Epidermal melanocyte (primary cell): ENCODE measurements at regions not wholly inside any gene's neighbourhood (a gene's known extent, or its start where the extent isn't known, plus 50 kb on each side); places are given as distances from the start of the nearest gene placed in this dataset.
A peak's percentile ranks its signal among the peaks of the same experiment; 100 is the strongest.

Experiments
- DNase-seq: peaks from one replicate; pipeline ENCODE4 v3.0.0; 2011; ENCODE audit warnings: low spot score; ENCODE audit not compliant: insufficient read length

DNA sequence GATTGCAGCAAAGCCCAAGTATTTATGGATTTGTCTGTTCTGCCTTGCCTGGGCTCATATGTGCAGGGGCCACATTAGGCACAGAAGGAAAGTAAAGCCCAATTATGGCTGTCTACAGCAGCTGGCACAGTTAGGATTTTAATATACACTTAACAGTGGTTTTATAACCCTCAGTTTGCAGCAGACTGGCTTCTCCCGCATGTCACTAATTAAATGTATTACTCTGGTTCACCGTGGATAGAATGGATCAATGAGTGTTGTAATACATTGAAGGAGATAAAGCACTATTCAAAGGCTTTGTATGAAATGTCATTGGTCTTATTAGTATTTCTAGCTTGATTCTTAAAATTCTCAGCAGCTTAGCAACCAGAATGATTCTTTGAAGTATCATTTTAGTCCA lies 320.2 kb downstream of the KCNS3 start:
- DNase-seq, result no peak

DNA sequence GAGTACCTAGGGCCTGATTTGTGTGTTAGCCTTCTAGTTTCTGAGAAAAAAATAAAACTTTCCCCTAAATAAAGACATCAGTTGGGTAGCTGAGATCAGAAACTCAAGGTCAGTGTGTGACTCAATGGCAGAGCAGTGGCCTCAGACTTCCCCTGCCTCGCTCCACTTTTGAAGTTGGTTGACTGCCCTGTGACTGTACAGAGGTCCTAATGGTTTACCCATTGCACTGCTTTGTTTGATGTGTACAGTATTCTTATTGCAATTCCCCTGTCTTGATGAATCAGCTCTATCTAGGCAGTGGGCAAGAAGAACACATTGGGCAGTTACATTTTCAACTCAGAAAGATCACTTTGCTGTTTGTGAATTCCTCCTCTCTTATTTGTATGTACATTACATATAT lies 315.7 kb downstream of the KCNS3 start:
- no peak for DNase-seq

DNA sequence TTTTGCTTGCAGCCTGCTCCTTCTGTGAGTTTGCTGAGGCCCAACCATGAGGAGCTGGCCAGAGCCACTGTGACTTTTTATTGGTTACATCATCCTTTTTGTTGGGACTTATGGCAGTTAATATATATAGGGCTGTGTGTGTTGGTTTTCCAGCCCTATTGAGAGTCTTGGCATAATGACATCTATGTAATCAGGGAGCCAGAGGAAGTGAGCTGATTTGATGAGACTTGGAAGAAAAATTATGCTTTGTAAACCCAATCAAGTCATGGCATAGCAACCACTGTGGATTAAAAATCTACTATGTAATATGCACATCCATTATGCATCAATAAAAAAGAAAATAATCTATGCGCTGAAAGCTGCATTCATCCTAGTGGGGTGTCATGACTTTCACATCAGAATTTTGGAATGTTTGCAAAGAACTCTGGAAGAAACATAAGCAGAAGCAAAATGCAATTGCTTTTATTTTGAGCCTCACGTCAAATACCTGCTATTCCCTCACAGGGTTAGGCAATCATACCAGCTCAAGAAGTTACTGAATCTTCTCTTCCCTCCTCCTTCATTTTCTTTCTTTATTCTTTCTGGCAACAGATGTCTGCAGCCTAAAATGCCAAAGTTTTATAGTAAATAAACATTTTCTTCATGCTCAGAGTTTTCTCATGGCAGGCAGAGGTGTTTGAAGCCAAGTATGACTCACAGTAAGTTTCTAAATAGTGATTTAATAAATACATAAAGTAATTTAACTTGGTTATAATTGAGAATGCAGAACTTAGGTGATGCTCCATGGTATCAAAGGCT lies 308.5 kb downstream of the KCNS3 start:
- DNase-seq, result no peak

DNA sequence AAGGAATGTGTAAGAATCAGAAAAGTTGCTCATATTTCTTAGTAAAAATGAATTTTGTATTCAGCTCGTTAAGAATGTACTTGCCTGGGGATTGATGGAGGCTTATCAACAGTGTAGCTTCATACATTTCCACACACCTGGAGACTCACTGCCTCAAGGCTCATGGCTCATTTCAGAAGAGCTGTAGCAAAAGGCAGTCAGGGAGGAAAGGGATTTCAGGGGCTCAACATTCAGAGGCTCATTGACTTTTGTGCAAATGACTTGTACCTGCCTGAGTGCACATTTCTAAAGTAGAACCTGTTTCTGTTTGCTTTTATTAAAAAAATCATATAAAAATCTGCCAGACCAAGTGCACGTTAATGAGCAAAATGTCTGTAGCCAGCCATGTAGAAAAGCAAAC lies 304.4 kb downstream of the KCNS3 start:
- DNase-seq, result no peak

DNA sequence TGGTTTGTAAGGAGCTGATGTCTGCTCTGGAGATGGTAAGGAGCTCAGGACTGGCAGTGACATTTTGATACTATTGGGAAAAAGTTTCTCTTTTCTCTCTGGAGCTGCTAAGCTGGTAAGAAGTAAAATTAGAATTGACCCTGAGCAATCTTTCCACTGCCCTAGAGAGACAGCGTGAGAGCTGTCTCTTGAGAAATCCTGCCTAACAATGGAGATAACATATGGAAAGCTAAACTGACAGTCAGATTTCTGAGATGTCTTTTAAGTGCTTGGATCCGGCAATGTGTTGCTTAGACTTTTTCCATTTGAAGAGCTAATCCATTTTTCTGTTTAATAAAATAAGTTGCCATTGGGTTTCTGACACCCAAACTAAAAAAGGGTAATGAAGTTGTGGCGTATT lies 302.4 kb downstream of the KCNS3 start:
- DNase-seq, result no peak

DNA sequence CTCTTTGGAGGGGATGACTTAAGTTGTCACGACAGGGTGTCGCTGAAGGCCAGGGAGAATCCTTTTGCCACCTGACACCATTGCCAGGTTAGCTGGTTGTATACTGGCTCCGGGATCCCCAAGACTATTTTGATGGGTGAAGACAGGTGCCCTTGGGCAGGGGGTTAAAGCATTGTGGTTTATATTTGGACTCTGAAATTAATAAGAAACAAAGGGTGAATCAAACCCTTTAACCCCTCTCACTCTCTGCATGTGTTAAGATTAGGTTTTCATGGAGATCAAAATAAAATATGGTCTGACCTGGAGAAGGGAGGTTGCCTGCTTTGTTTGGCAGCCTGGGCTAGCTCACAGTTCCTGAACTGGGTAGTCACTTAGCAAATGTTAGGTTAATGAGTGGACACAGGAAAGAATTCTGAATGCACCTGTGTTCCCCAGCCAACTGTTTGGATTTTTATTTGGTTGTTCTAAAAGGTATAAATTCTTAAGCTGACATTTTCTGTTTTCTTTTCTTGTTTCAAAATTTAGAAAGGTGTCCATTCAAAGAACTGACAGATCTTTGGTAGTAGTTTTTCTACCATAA lies 301.7 kb downstream of the KCNS3 start:
- DNase-seq, result no peak

DNA sequence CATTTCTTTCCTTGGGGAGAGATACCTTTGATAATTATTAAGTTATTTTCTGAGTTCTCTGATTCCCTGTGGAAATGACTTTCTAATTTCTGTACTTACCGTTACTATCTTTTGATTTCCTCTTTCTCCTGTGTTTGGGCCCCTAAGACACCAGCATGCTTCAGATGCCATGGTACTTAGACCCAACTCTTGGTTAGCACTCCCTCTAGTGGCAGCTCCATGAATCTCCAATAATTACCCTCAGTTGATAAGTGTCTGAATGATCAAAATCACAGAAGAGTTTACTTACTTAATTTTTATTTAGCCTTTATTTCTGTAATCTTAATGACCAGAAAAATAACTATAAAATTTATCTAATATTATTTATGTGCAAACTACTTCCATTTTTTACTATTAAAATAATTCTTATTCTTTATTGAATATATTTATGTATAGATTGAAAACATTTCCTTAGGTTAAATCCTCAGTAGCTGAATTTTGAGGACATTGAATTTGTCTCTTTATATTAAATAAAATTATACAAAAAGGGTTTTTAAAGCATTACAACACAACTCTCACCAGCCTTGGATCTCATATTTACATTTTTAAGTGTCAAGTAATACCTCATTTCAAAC lies 300.4 kb downstream of the KCNS3 start:
- peak; percentile 54 for DNase-seq

DNA sequence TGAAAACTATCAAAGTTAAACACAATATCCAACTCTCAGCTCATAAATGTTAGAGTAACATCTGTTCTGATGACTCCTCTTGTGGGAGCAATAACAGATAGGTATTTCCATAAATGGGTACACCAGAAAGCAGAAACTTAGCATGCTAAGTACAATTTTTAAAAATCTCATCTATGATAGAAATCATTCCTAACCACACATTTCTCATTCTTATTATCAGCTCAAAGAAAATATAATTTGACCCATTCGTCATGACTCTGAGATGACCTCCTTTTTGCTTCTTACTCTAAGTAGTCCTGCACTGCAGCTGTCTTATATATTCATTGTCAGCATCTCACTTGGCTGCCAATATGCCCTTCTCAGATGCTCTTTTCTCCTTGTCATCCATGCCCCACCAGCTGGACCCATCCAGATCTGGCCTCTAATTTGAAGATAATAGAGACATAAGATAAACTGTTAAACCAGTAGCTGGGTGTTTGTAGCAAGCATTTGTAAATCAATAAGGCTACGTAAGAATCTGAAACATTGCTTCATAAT lies 298.3 kb downstream of the KCNS3 start:
- no peak for DNase-seq

DNA sequence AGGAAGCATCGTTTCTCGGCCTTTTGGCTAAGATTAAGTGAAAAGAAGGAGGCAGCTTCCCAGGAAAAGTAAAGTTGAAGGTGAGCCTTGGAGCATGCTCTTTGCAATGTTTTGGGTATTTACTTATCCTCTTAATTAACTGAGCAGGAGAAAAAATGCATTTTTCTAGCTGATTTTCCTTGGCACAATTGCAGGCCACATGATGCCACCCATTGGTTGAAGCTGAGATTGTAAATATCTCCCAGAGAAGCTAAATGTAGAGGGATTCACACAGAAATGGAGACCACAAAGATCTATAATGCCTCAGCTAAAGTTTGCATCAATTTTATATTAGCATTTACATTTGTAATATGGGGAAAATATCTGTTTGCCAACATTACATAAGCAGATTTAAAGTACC lies 294.1 kb downstream of the KCNS3 start:
- DNase-seq, result no peak

DNA sequence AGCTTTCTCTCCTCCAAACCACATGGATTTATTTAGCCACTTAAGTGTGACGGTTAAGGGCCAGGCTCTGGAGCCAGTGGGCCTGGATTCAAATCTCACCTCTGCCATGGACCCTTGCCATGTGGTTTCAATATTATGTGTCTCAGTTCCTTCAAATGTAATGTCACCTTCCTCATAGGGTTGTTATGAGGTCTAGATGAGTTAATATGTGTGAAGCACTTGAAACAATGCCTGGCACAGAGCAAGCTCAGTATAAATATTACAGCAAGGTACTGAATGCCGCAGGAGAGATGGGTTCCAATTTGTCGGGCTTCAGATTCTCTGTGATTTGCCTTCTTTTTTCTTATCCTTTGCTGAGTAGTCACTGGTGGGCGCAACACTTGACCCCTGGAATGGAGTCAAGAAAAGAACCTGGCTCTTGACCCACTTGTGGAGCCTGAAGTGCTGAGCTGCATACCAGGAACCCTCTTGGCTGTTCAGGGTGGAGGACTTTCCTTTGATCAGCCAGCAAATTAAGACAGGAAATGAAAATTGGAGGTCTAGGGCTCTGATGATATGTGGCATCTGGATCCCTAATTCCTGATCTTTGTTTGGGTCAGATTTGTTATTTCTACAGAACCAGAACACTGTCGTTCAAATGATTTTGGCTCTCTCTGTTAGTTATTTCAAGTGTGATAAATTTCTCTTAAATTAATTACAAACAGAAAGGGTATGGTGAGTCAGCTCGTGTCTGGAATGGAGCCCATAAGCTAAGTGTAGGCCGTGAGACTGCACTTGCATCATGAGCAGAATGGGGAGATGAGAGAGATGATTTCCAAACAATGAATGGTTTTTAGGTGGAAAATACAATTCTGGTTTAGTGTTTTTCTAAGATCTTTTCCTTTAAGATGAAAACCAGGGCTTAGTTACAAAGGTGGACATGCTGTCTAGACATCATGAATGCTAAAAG lies 293.0 kb downstream of the KCNS3 start:
- no peak for DNase-seq

DNA sequence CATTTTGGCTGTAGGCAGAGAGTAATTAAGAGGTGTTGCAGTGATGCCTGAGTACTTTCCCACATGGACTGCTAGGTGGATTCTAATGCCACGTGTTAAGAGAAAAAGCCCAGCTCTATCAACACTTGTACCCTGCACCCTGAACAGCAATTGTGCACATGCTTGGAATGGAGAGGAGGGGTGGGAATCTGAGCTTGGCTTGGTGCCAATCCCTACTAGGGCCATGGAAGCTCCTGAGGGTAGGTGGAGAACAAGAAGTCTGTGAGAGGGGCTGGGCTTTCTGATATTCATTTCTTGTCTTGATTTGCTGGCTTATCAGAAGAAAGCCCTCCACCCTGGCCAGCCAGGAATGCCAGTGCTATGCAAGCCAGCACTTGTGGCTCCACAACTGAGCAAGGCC lies 292.2 kb downstream of the KCNS3 start:
- DNase-seq, result no peak

DNA sequence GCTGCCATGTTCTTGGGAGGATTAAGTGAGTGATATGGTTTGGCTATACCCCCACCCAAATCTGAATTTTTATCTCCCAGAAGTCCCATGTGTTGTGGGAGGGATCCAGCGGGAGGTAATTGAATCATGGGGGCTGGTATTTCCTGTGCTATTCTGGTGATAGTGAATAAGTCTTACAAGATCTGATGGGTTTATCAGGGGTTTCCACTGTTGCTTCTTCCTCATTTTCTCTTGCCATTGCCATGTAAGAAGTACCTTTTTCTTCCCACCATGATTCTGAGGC lies 291.4 kb downstream of the KCNS3 start:
- DNase-seq, result no peak

DNA sequence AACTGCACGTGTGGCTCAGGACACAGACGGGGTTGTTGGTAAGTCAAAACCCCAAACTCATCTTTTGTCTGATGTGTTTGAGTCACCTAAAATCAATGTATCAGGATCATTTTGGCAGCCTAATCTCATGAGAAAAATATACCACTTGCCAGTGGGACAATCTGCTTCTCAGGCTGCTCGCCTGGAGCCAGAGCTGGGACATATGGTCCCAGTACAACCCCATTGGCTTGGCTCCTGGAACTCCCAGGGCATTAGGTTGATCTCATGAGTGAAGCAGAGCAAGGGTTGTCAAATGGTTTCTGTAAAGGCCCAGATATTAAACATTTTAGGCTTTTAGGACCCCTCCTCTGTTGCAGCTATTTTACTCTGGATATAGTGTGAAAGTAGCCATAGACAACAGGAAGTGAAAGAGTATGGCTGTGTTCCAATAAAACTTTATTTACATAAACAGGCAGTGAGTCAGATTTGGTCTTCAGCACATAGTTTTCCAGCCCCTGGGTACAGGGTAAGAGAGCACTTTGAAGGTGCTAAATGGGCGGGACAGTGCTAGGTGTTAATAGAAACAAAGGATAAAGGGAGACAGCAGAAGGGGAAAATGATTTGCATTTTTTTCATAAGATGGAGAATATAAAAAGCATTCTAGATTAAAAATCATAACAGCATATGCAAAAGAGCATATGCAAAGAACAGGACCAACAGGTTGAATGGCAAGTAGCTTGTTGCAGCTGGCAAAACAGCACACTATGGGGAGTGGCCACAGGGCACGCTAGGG lies 290.8 kb downstream of the KCNS3 start:
- DNase-seq, result no peak

DNA sequence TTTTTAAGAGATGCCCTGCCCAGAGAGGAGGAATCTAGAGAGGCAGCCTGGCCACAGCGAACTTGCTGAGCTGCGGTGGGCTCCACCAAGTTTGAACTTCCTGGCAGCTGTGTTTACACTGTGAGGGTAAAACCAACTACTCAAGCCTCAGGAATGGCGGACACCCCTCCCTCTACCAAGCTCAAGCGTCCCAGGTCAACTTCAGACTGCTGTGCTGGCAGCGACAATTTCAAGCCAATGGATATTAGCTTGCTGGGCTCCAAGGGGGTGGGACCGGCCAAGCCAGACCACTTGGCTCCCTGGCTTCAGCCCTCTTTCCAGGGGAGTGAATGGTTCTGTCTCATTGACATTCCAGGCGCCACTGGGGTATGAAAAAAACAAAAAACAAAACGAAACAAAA lies 289.4 kb downstream of the KCNS3 start:
- DNase-seq, result no peak

DNA sequence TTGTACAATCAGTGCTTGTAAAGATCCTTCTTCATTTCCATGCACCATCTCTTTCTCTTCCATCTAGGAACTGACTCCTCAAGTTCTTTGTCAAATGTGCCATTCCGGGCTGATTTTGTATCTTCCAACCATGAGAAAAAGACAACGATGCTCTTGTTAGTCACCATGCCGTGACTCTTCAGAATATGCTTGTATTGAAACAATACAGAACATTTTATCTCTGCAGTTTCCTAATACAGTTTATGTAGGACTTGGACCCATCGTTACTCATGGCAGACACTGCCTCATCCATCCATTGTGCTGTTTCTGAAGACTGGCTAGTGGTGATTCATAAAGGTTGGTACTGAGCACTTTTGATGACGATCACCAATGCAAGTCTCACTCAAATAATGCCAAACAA lies 283.2 kb downstream of the KCNS3 start:
- DNase-seq, result no peak

DNA sequence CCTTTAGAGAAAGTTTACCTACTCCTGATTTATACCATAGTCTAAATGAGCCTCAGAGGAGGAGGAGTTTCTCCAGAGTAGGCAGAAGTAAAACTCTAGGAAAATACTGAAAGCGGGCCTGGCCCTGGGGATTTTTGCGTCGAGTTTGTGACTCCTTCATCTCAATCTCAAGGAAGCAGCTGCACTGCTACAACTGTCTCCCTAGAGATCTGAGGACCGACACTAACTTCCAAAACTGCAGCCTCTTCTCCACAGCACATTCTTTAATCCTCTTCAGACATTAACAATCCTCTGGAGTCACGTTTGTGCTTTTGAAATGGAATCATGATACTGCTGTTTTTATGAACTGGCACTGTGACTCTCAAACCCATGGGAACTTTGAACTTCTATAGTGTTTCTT lies 281.4 kb downstream of the KCNS3 start:
- DNase-seq, result no peak

DNA sequence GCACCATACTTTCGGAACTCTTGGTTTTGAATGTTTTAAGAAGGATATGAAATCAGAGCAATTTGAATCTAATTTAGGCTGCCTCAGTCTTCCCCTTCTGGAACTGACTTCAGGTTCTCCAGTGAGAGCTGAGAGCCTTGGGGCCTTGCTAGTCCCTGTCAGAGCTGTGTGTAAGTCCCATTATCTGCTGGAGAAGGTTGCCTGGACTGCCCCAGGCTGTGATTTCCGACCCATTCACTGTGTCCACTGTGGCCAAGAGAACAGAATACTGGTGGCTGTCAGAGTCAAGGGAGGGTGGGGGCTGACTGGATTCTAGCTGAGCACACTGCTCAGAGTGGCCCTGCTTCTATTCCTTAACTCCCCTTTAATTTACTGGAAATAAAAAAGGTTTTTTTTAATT lies 278.0 kb downstream of the KCNS3 start:
- no peak for DNase-seq

DNA sequence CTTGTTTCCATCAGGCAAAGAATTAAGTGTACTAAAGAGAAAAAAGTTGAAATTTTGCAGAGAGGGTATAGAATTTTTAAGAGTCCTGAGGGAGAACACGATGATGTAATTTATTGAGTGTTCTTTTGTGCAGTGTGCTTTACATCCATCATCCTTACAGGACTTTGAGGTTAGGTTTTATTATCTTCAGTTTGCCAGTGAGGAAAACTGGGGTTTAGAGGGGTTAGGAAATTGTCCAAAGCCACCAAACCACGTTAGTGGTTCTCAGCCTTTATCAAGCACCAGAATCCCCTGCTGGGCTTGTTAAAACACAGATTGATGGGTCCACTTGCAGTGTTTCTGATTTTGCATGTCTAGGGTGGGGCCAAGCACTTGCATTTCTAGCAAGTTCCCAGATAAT lies 277.5 kb downstream of the KCNS3 start:
- DNase-seq, result no peak

DNA sequence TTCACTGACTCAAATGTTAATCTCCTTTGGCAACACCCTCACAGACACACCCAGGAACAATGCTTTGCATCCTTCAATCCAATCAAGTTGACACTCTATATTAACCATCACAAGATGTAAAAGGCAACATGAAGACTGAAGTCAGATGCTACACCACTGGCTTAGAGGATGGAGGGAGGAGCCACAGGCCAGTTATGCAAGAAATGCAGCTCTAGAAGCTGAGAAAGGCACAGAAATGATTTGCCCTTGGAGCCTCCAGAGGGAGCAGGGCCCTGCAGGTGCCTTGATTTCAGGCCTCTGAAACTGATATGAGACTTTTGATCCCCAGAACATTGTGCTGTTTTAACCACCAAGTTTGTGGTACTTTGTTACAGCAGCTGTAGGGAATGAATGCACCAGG lies 276.3 kb downstream of the KCNS3 start:
- DNase-seq, result no peak

DNA sequence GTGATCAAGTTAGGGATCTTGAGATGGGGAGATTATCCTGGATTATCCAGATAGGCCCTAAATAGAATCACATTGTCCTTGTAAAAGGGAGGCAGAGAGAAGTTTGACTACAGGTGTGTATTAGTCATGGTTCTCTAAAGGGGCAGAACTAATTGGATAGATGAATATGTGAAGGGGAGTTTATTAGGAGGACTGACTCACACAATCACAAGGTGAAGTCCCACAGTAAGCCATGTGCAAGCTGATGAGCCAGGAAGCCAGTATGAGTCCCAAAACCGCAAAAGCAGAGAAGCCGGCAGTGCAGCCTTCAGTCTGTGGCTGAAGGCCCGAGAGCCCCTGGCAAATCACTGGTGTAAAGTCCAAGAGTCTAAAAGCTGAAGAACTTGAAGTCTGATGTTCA lies 275.8 kb downstream of the KCNS3 start:
- DNase-seq, result no peak

DNA sequence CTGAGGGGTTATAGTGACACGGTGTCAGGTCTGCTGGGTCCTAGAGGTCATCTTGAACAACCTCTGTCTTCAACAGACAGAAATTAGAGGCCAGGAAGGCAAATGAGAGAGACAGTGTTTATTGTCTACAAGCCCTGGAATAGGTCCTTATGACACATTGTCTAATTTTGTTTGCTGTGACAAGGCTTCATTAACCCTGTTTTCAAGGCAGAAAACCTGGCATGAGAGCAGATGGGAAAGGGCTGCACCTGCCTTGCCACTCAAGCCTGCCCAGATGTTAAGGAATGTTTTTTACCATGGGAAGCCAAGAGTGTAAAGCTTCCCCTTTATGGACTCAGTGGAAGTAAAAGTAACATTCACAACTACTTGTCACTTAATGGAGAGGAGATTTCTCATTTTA lies 275.3 kb downstream of the KCNS3 start:
- DNase-seq, result no peak
